Stimulated activated CD8-positive, alpha-beta memory T cell treated with anti-CD3 and anti-CD28 coated beads, Interleukin-15, amount 100 ng/mL, for 1 hour (primary cell): ENCODE measurements at regions not wholly inside any gene's neighbourhood (a gene's known extent, or its start where the extent isn't known, plus 50 kb on each side); places are given as distances from the start of the nearest gene placed in this dataset.

Experiments used
- DNase-seq: peaks from one replicate; pipeline ENCODE4 v3.0.0-alpha.2; 2020; ENCODE audit warnings: low read depth

DNA sequence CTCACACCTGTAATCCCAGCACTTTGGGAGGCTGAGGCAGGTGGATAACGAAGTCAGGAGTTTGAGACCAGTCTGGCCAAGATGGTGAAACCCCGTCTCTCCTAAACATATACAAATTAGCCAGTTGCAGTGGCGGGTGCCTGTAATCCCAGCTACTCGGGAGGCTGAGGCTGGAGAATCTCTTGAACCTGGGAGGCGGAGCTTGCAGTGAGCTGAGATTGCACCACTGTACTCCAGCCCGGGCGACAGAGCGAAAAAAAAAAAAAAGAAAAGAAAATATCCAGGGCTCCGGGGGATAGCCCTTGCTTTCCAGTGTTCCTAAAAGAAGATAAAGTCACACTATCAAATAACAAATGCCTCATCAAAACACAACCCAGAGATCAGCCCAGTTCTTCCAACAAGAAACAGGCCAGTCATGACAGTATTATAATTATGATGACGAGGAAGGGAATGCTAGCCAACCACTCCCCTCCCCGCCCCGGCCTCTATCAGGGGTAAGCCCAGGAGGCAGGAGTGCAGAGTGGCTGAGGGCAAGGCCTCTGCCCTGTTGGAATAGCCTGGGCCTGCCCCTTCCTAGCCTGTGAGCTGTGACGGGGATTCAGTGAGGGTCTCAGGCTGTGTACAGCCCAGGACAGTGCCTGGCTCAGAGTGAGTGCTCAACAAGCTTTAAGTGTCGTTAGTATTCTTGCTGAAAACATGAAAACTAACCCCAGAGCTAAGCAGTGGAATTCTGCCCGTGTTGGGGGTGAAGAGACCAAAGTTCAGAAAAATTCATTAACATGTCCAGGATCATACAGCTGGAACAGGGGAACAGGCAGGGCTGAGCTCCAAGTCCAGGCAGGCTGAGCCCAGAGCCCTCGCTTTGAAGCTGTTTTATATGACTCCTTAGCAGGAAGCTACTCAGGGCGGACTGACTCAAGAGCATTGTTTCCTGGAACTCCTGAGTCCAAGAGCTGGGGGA lies 54.3 kb downstream of the FAM241B start:
- DNase-seq: no peak

DNA sequence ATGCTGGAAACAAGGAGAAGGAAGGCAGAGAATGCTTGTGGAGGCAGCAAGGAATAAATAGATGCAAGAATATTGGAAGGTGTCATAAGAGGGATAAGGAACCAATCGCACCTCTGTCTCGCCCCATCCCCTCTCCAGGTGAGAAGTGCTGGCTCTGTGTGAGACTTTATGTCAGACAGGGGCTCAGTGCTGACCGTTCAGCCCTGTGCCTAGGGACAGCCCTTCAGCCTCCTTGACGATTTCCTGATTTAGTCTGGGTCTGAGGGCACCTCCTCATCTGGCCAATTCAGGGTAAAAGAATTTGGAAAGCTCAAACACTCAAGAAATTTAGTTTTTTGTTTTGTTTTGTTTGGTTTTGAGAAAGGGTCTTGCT lies 54.9 kb downstream of the FAM241B start:
- DNase-seq: no peak

DNA sequence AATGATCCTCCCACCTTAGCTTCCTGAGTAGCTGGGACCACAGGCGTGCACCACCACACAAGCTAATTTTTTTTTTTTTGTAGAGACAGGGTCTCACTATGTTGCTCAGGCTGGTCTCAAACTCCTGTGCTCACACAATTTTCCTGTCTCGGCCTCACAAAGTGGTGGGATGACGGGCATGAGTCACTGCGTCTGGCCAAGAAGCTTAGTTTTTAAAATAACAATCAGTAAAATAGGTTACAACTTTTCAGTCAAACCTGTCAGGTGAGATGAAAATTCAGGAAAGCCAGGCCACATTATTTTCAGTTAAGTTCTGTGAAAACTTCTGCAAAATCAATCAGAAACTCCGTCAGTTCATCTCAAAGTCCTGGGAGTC lies 55.4 kb downstream of the FAM241B start:
- no peak for DNase-seq

DNA sequence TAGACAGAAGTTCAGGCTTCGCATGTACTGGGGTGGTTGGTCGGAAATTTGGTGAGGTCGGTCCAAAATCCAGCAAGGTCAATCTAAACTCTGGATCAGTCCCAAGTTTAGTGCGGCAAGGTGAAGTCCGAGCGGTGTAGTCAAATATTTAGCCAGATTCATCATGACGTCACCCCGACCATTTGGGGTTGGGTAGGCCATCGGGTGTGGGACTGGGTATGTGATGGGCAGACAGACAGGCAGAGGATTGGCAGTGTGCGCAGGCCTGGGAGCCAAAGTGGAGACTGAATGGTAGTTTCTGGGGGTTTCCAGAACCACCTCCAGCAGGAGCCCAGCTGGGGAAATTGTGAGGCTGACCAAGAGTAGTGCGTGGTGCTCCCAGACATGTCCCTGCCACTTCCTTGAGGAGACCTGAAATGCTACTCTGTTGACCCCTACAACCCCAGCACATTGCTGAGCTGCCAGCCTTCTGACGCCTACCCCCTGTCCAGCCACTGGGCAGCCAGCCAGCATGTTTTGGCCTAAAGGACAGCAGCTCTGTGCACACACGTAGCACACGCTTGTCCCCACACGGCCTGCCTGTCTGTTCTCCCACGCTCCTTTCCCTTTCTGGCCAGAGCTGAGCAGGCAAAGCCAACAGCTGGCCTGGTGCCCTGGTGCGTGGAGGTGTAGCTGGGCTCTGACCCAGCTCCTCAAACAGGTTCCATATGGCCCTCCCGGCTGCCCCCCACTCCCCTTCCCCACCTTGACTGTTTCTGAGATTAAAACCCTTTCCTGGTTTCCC lies 55.9 kb downstream of the FAM241B start:
- no peak for DNase-seq

DNA sequence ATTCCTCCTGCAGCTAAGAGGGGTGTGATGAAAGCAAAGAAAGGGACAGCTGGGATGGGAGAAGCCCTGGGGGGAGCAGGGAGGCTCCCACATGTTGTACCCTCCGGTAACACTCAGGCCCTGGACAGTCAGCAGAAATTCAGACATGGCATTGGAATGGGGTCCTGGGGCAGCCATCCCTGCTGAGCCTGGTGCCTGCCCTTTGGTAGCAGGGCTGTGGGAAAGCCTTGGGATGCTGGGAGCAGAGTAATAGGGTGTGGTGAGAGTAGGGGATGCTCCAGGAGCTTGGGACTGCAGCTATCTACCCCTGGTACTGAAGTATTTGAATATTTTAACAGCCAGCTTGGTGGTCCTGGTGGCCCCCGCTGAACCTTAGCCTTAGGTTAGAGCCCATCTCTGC lies 56.8 kb downstream of the FAM241B start:
- no peak for DNase-seq

DNA sequence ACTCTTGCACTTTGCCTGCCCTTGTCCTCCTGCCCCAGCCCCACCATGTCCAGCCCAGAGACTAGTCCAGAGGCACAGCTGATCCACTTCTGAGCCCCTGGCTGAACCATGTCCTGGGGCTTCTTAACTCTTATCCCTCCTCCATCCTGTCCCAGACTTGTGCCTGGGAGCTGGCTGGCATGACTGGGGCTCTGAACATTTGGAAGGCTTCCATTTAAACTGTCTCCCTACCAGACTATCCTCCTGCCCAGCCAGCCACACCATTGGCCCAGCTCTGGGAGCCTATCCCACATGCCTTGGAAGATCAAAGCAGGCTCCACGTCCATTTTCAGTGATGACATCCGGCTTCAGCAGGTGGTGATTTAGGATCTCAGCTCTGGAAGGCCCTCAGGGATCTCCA lies 57.4 kb downstream of the FAM241B start:
- no peak for DNase-seq

DNA sequence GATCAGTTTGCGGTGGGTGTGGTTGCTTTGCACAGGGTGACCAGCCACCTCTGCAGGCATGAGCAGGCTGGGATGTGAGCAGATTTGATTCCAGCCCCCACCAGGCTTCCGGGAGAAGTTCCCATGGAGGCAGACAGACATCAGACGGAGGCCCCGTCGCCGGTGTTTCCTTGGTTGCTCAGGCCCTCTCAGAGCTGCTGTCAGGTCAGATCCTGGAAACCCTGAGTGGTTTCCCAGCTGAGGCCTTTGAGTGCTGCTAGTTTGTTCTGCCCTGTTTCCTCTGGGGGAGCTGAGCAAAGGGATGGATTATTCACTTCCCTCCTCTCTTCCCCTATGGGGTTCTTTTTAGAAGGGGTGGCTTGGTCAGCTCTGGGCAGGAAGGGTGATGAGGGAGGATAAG lies 62.2 kb downstream of the FAM241B start:
- no peak for DNase-seq

DNA sequence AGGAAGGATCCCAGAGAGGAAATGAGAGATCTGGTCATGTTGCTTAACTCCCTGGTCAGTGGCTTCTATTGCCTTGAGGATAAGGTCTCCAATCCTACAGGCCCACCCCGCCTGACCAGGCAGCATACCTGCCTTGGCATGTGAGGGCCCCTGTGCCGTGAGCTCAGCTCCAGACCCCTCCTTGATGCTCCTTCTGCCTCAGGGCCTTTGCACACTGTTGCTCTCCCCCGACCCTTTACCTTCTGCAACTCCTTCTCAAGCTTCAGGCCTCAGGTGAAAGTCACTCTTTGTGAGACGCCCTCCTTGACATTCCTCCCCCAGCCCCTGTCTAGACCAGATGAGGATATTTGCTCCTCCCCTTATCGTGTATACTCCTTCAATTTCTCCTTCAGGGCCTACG lies 62.8 kb downstream of the FAM241B start:
- no peak for DNase-seq

DNA sequence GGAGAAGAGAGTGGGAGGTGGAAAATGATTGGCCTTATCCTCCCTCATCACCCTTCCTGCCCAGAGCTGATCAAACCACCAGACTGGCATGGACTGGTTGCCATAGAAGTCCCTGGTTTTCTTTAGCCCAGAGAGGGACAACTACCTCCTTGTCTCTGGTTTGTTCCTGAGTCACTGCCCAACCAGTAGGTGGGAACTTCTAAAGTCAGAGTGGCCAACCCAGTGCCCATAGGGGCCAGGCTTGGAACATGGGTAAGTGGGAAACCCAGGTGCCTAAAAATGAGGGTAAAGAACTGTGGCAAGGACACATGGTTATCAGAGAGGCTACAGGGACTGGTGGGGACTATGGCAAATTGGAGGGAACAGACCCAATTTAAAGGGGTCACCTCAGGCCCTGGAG lies 63.8 kb downstream of the FAM241B start:
- no peak for DNase-seq

DNA sequence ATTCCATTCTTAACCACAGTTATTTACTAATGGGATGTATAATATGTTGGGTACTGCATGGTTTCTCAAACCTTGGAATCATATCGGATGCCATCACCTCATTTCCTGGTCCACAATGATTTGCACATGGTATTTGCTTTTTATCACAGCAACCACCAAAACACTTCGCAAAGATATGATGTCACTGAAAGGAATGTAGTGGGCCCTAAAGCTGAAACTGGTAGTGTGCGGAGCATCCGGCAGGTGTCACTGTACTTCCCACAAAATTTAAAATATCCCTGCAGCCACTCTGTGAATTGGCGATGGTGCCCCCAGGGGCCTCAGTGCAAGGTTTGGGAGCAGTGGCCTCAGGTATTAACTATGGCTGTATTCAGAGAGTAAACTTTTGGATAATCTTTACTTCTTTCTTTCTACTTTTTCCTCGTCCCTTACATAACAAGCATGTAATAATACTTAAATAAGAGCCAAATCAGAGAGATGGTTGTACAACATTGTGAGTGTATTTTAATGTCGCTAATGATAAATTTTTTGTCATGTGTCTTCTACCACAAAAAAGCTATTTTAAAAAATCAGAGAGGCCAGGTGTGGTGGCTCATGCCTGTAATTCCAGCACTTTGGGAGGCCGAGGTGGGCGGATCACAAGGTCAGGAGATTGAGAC lies 66.2 kb downstream of the FAM241B start:
- DNase-seq: no peak

DNA sequence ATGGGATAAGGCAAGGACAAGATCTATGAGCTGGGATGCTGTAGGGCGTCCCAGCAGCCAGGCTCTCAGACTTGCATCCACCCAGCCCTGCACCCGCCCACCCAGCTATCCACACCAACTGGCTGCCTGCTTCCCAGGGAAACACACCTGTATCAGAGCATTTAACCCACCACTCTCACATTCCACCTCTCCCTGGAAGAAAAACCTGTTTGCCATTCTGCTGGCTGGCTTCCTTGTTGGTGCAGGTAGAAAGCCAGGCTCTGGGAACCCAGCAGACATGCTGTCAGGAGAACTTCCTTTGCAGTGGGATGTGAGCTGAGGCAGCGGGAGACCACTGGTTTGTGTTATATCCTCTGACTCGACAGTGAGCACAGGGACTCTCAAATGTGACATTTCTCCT lies 67.0 kb downstream of the FAM241B start:
- DNase-seq: no peak

DNA sequence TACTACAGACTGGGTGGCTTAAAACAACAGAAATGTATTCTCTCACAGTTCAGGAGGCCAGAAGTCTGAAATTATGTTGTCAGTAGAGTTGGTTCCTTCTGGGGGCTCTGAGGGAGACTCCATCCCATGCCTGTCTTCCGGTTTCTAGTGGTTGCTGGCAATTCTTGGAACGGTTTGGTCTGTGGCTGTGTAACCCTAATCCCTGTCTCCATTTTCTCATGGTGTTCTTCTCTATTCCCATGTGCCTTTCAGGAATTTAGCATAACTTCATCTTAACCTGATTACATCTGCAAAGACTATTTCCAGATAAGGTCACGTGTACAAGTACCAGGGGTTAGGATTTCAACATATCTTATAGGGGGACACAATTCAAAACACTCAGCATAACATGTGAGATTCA lies 73.2 kb downstream of the FAM241B start:
- no peak for DNase-seq

DNA sequence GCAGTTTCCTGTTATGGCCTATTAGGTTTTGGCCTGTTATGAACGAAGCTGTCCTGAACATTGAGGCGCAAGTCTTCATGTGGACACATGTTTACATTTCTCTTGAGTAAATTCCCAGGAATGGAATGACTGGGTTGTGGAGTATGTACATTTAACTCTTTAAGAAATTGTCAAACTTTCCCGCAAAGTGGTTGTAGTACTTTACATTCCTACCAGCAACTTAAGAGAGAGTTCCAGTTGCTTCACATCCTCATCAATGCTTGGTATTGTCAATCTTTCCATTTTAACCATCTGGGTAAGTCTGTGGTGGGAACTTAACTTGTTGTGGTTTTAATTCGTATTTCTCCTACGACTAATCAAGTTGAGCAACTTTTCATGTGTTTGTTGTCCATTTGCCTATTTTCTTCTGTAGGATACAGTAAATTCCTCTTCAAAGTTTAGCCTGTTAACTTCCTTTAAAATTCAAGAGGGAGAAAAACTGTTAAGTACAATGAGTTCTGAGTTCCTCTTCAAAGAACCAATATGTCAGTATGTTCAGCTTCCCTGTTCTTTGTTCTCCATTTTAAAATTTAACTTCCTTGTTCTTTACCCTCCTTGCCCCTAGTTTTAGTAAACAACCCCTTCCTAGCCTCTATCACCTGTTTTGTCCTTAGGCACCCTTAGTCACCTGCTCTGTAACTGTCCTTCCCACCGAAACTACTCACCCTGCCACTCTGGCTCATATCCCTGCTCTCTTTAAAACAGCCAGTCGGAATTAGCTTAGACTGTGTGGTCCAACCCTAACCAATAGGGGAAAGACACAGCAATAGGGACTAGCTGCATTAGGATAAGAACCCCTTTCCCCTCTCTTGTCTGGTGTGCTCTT lies 74.0 kb downstream of the FAM241B start:
- DNase-seq: no peak

DNA sequence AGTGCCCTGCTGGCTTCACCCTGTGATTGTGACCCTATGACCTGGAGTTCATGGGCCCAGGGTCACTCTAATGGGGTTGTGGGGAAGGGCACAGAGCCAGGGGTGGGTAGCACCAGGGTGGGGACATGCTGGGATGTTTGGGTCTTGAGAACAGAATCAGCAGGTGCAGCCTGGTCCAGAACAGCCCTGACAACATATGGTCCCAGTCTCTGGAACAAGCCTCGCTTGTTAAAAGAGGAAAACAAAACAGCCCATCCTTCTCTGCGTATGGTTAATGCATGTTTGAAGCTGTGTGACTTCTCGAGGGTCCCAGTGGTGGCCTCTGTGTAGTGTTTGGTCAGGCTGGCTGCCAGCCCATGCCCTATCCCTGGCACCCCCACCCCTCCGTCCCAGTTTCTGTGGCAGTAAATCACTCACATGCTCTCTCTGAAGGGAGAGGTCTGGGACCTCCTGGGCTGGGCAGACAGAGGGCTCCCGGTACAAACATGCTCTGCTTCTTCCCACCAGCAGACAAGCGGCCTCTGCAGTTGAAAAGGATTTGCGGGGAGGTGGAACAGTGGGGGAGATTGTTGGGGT lies 79.4 kb downstream of the FAM241B start:
- no peak for DNase-seq

DNA sequence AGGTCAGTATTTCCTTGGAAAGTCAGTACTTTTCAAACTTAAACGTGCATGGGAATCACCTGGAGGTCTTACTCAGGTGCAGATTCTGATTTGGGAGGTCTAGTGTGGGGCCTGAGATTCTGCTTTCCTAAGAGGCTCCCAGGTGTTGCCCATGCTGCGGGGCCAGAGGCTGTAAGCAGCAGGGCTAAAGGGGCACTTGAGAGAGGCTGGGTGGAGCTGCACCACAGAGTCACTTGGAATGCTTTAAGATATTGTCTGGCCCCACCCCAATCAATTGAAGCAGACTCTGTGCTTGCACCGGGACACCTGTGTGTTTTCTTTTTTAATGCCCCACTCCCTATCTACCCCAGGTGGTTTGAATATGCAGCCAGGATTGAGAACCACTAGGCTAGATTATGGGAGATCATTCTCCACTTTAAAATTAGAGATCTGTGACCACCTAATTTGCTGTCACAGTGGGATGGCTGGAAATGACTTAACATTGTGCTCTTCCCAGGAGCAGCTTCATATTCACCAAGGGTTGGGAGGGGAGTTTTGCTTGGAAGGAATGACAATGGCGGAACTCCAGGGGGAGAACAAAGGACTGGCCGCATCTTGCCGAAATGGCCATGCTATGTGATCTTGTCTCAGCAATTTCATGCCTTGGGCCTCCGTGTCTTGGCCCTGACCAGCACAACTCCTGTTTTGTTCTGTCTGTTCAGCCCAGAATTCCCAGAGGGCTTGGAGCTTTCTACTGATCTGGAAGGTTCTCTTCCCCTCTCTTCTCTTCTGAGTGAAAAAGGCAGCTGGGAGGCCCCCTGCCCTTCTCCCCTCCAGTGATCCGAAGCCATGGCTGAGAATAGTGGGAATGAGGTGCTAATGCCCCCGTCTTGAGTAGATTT lies 80.2 kb downstream of the FAM241B start:
- DNase-seq: no peak

DNA sequence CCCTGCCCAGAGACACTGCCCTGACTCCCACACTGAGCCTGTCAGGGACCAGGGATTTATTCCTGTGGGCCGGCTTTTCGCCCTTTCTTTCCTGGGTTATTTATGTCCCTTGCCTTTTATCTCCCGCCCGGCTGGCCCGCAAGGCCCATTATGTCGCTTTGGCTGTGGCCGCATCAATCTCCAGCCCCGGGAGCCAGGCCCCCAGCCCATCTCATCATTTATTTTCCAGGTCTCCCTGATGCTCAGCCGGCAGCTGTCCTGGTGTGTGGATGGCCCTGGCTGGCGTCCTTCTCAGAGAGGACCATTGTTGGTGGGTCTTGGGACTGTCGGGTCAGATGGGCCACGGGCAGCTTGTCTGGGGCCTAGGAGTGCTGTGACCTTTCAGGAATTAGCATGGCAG lies 82.3 kb downstream of the FAM241B start:
- DNase-seq: no peak

DNA sequence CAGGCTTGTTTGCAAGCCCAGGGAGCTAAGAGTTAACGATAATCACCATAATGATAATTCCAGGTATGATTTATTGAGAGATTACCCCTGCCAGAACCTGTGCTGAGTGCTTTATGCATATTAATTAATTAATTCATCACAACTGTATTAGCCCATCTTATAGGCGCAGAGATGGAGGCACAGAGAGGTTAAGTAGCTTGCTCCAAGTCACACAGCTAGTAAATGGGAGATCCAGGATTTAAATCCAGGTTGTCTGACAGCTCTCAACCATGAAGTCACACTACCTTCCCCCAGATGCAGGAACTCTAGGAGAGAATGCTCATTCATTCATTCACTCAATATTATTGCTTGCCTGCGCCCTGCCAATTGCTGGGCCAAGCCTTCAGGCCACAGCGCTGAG lies 84.5 kb downstream of the FAM241B start:
- DNase-seq: no peak

DNA sequence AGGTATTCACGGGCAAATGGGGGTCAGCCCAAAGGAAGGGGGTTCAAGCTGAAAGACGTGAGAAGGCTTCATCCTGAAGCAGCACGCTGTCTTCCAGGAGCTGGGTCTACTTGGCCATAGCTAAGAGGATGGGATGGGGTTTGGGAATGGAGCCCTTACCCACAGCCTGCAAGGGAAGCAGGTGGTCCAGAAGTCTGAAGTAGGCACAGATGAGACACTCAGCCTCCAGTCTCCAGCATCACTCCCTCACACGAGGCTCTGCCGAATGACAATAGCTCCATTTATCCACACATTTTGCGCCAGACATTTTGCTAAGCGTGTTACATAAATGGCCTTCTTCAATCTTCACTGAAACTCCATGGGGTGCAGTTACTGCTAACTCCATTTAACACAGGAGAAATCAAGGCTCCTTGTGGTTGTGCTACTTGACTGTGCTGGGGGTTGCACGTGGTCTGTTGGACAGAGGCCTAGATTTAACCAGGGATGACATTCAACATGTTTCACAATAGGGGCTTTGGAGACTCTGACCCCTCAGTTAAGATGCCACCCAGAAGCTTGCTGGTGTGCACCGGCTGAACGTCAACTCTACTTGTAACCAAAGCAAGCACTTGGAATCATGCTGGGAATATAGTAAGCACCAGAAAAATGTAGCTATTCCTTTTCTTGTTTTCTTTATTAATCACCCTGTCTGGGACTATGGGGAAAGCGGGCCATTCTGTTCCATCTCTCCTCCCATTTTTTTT lies 85.3 kb downstream of the FAM241B start:
- DNase-seq: no peak

DNA sequence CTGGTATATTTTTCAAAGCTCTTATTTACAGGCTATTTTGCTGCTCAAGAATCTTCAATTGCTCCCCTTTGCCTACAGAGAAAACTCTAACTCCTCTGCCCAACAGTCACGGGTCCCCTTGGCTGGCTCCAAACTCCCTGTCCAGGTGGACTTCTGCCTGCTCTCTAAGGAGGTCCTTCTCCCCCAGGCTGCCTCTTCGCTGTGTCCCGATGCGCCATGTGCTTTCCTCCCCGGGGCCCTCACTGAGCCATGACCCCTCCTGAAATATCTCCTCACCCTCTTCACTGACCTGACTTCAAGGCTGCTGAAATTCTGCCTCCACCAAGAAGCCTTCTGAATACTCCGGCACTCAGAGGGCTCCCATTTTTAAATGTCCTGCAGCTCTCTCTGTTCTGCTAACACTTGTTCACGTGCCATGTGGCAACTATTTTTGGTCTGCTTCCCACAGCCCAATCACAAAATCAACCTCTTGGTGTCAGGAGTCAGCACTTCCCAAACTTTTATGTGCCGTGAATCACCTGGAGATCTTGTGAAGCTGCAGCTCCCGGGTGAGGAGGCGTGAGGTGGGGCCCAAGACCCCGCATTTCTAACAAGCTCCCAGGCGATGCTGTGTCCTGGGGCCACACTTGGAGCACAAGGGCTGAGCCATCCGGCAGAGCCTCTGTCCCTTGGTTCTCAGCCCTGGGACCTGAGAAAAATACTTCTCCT lies 85.7 kb upstream of the COL13A1 start:
- no peak for DNase-seq
